Activated T-helper 1 cell treated with anti-CD3 and anti-CD28 coated beads, Interleukin-12 subunit alpha, Interleukin-12 subunit beta, Interleukin-2, Interleukin-4 antibody, amounts not matched to agents 30 ng/mL and 10 ng/mL and 1 ng/mL, durations not matched to agents 14 hours and 24 hours and 36 hours (primary cell): ENCODE measurements at regions not wholly inside any gene's neighbourhood (a gene's known extent, or its start where the extent isn't known, plus 50 kb on each side); places are given as distances from the start of the nearest gene placed in this dataset.

ENCODE experiments used
- DNase-seq: peaks from one replicate; pipeline ENCODE4 v3.0.0; 2021; ENCODE audit warnings: low spot score
- H3K27ac Mint-ChIP-seq: one replicate; pipeline ENCODE4 v1.8.0; 2021; ENCODE audit warnings: mild to moderate bottlenecking, mixed read lengths
- H3K27me3 Mint-ChIP-seq: one replicate; pipeline ENCODE4 v1.8.0; 2022; ENCODE audit warnings: mild to moderate bottlenecking, moderate library complexity, mixed read lengths; ENCODE audit not compliant: insufficient read depth
- H3K36me3 Mint-ChIP-seq: one replicate; pipeline ENCODE4 v1.8.0; 2021; ENCODE audit warnings: low read depth, mixed read lengths
- H3K4me1 Mint-ChIP-seq: one replicate; pipeline ENCODE4 v1.8.0; 2021; ENCODE audit warnings: low read depth, mixed read lengths
- H3K4me3 Mint-ChIP-seq: one replicate; pipeline ENCODE4 v1.8.0; 2021; ENCODE audit warnings: mild to moderate bottlenecking, moderate library complexity, mixed read lengths
- H3K9me3 Mint-ChIP-seq: one replicate; pipeline ENCODE4 v1.8.0; 2021; ENCODE audit warnings: mixed read lengths
- intact Hi-C: fragments of 100-400 bp; cut with micrococcal nuclease; formaldehyde crosslinking; loops from one replicate; pipeline ENCODE4 v1.15.1; 2024

- intact Hi-C loops: no loop called here
- H3K9me3 Mint-ChIP-seq: no peaks in the 10 kb centered on the region
- no peak overlapping the region for H3K4me3 Mint-ChIP-seq
- H3K27ac Mint-ChIP-seq: no peak overlapping the region
- H3K36me3 Mint-ChIP-seq: no peaks in the 10 kb centered on the region
- peaks cover 20% of the 10 kb centered on the region for H3K4me1 Mint-ChIP-seq
- DNase-seq: no peak
- no peaks in the 10 kb centered on the region for H3K27me3 Mint-ChIP-seq
These were observed 715.8 kb downstream of the UQCRFS1 start for GRCh38 chr19:28497137-28497536.

- Mint-ChIP-seq H3K9me3 (no peaks in the 10 kb centered on the region), H3K4me3 (no peak overlapping the region), H3K27me3 (peaks cover 2% of the 10 kb centered on the region), H3K4me1 (peaks cover 4% of the 10 kb centered on the region), H3K27ac (no peak overlapping the region), H3K36me3 (no peaks in the 10 kb centered on the region)
- intact Hi-C loops: no loop called here
- no peak for DNase-seq
These were observed 717.9 kb downstream of the UQCRFS1 start for GRCh38 chr19:28495046-28495445.

GRCh38 chr19:28494461-28494860 is 718.5 kb downstream of the UQCRFS1 start:
- Mint-ChIP-seq H3K27me3 (peaks cover 3% of the 10 kb centered on the region), H3K4me3 (no peak overlapping the region), H3K9me3 (no peaks in the 10 kb centered on the region), H3K27ac (no peak overlapping the region), H3K4me1 (peaks cover 4% of the 10 kb centered on the region), H3K36me3 (no peaks in the 10 kb centered on the region)
- intact Hi-C loops: no loop called here
- DNase-seq: no peak

DNA sequence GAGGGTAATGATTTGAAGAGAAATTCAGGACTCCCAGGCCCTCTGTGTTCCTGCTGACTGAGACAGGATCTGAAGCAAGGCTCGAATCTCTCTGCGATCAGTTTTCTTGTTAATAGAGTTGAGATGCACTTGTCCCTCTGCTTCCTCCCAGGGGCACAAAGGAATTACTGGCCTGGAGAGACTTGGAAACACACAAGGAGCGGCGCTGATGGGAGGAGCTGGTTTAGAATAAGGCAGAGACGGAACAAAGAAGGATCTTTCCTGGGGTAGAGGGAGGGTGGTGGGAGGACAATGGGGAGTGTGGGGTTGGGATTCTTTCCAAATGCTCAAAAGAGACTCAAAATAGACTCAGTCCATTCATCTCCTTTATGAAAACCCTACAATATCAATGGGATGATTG is 719.1 kb downstream of the UQCRFS1 start:
- Mint-ChIP-seq H3K27me3 (peaks cover 3% of the 10 kb centered on the region), H3K27ac (no peak overlapping the region), H3K4me3 (no peak overlapping the region), H3K4me1 (peaks cover 4% of the 10 kb centered on the region), H3K9me3 (no peaks in the 10 kb centered on the region), H3K36me3 (no peaks in the 10 kb centered on the region)
- DNase-seq: no peak
- intact Hi-C loops: no loop called here

DNA sequence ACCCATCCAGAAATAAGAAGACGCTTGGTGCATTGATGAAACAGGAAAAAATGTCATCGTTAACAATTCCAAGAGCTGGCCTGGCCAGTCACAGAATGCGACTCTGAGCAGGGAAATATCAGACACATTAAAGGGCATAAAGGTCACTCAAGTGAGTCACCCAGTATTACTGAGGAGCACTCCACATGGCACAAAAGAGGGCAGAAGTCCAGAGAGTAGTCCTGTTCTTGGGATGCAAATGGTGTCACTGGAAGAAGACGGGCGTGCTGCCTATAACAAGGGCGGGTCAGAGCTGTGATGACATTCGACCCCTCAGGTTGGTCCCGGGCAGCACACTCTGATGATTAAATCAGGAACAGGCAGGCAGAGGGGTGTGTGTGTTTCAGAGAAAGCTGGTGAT is 720.3 kb downstream of the UQCRFS1 start:
- Mint-ChIP-seq H3K4me1 (peaks cover 12% of the 10 kb centered on the region), H3K36me3 (no peaks in the 10 kb centered on the region), H3K9me3 (no peaks in the 10 kb centered on the region), H3K4me3 (no peak overlapping the region), H3K27me3 (peaks cover 3% of the 10 kb centered on the region), H3K27ac (no peak overlapping the region)
- DNase-seq: no peak
- intact Hi-C loops: no loop called here

- Mint-ChIP-seq H3K27ac (no peak overlapping the region), H3K4me1 (peaks cover 12% of the 10 kb centered on the region), H3K9me3 (no peaks in the 10 kb centered on the region), H3K27me3 (peaks cover 3% of the 10 kb centered on the region), H3K36me3 (no peaks in the 10 kb centered on the region), H3K4me3 (no peak overlapping the region)
- DNase-seq: no peak
- intact Hi-C loops: no loop called here
These were observed 720.8 kb downstream of the UQCRFS1 start for GRCh38 chr19:28492201-28492600.

GRCh38 chr19:28489776-28490175 is 723.2 kb downstream of the UQCRFS1 start:
- no peaks in the 10 kb centered on the region for H3K36me3 Mint-ChIP-seq
- intact Hi-C loops: no loop called here
- DNase-seq: no peak
- H3K9me3 Mint-ChIP-seq: no peaks in the 10 kb centered on the region
- H3K27ac Mint-ChIP-seq: no peak overlapping the region
- peaks cover 12% of the 10 kb centered on the region for H3K4me1 Mint-ChIP-seq
- H3K27me3 Mint-ChIP-seq: peaks cover 3% of the 10 kb centered on the region
- H3K4me3 Mint-ChIP-seq: no peak overlapping the region

DNA sequence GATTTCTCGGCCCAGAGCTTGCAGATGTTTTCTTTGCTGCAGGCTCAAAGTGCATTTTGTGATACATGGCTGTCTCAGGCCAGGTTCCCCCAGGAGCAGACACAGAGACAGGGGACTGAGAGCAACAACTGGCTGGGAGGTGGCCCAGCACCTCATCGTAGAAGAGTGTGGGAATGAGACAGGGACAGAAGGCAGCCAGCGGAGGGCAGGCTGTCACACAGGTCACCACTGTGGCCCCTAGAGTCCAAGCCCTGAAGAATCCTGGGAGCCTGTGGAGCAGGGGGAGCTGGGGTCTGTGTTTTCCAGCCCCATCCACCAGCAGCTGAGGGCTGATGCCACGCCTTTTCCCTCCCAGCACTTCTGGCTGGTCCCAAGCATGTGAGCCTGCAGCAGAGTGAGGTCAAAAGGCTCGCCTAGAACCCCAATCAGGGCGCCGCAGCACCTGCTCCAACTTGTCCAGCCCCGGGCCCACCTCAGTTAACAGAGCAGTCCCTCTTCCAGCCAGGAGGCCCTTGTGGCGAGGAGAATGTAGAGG is 723.8 kb downstream of the UQCRFS1 start:
- no peak overlapping the region for H3K27ac Mint-ChIP-seq
- intact Hi-C loops: no loop called here
- no peak overlapping the region for H3K4me3 Mint-ChIP-seq
- H3K9me3 Mint-ChIP-seq: no peaks in the 10 kb centered on the region
- H3K27me3 Mint-ChIP-seq: peaks cover 3% of the 10 kb centered on the region
- peaks cover 12% of the 10 kb centered on the region for H3K4me1 Mint-ChIP-seq
- no peak for DNase-seq
- H3K36me3 Mint-ChIP-seq: no peaks in the 10 kb centered on the region

DNA sequence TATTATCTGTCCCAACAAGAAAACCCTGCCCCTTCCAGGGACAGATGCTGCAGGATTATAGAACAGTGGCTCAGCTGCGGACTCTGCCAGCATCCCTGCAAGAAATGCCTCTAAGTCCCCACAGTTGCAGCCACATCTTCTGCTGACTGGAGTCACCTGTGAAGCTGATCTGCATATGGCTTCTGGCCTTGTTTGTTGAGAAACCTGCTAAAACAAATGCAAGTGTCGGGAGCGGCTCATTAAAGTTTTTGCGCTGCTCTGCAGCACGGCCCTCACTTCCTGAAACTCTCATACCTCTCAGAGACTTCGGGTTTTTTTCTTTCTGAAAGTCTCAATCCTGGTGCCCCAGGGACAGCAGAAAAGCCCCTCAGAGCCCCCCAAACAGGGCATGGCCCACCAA is 725.0 kb downstream of the UQCRFS1 start:
- no peak for DNase-seq
- no peak overlapping the region for H3K27ac Mint-ChIP-seq
- H3K36me3 Mint-ChIP-seq: no peaks in the 10 kb centered on the region
- H3K27me3 Mint-ChIP-seq: peaks cover 3% of the 10 kb centered on the region
- H3K9me3 Mint-ChIP-seq: no peaks in the 10 kb centered on the region
- H3K4me1 Mint-ChIP-seq: peaks cover 12% of the 10 kb centered on the region
- H3K4me3 Mint-ChIP-seq: no peak overlapping the region
- intact Hi-C loops: no loop called here

DNA sequence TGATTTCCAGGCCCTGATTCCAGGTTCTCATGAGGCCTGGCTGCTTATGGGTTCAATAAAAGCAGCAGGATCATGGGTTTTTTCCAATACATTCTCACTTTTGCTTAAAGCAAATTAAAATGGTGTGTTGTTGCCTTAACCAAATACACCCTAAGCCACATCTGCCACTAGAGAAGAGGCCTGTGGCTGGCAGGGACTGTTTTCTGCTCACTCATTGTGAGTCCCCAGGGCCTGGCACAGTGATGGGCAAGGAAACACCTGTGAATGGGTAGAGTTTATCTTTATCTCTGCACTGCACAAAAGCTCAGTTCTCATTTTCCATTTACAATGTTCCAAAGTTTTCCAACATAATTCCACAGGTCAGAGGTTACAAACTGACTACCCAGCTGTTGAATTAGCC is 726.0 kb downstream of the UQCRFS1 start:
- H3K4me1 Mint-ChIP-seq: peaks cover 12% of the 10 kb centered on the region
- no peak for DNase-seq
- no peaks in the 10 kb centered on the region for H3K9me3 Mint-ChIP-seq
- H3K27me3 Mint-ChIP-seq: peaks cover 3% of the 10 kb centered on the region
- no peaks in the 10 kb centered on the region for H3K36me3 Mint-ChIP-seq
- intact Hi-C loops: no loop called here
- H3K4me3 Mint-ChIP-seq: no peak overlapping the region
- no peak overlapping the region for H3K27ac Mint-ChIP-seq

- Mint-ChIP-seq H3K27ac (no peak overlapping the region), H3K36me3 (no peaks in the 10 kb centered on the region), H3K4me1 (peaks cover 14% of the 10 kb centered on the region), H3K4me3 (no peak overlapping the region), H3K27me3 (peaks cover 3% of the 10 kb centered on the region), H3K9me3 (no peaks in the 10 kb centered on the region)
- intact Hi-C loops: no loop called here
- no peak for DNase-seq
These were observed 726.5 kb downstream of the UQCRFS1 start for GRCh38 chr19:28486473-28486872.

DNA sequence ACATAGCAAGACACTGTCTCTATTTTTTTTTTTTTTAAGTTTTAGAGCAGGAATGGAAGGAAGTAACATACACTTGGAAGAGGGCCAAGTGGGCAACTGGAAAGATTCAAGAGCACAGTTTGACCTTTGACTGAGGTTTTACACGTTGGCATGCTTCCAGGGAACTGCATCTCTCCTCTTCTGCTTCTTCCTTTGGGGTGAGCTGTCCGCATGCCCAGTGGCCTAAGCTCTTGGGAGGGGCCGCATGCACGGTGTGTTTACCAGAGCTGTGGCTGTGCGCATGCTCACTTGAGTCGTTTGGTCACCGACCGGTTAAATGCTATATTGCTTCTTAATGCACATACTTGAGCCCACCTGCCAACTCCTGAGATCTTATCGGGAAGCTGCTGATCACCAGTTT is 727.7 kb downstream of the UQCRFS1 start:
- no peak for DNase-seq
- H3K27me3 Mint-ChIP-seq: peaks cover 3% of the 10 kb centered on the region
- H3K9me3 Mint-ChIP-seq: no peaks in the 10 kb centered on the region
- H3K4me1 Mint-ChIP-seq: peaks cover 22% of the 10 kb centered on the region
- no peak overlapping the region for H3K27ac Mint-ChIP-seq
- no peaks in the 10 kb centered on the region for H3K36me3 Mint-ChIP-seq
- intact Hi-C loops: no loop called here
- H3K4me3 Mint-ChIP-seq: no peak overlapping the region

DNA sequence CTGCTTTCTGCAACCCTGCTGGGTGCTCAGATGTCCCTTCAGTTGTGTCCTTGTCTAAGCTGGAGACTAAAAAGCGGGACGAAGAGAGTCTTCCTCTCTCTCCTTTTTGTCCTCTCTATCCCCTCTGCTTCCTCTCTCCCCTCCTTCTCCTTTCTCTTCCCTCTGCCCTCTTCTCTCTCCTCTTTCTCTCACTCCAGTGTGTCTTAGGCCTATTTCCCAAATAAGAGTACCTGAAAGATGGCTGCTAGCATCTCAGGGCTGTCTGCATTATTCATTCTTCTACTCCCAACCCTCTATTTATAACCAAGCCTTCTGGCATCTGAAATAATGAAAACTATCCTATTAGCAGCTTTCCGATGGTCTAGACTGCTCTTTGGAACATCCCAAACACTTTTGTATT is 729.8 kb downstream of the UQCRFS1 start:
- Mint-ChIP-seq H3K27me3 (peaks cover 1% of the 10 kb centered on the region), H3K4me3 (no peak overlapping the region), H3K9me3 (no peaks in the 10 kb centered on the region), H3K4me1 (peaks cover 16% of the 10 kb centered on the region), H3K27ac (no peak overlapping the region), H3K36me3 (no peaks in the 10 kb centered on the region)
- DNase-seq: no peak
- intact Hi-C loops: no loop called here

- Mint-ChIP-seq H3K27ac (no peak overlapping the region), H3K27me3 (peaks cover 2% of the 10 kb centered on the region), H3K4me1 (peaks cover 10% of the 10 kb centered on the region), H3K9me3 (no peaks in the 10 kb centered on the region), H3K4me3 (no peak overlapping the region), H3K36me3 (no peaks in the 10 kb centered on the region)
- intact Hi-C loops: no loop called here
- no peak for DNase-seq
These were observed 730.7 kb downstream of the UQCRFS1 start for GRCh38 chr19:28482221-28482620.
